H1 (cell line): ENCODE measurements at regions not wholly inside any gene's neighbourhood (a gene's known extent, or its start where the extent isn't known, plus 50 kb on each side); places are given as distances from the start of the nearest gene placed in this dataset.

Experiments used
- CTCF ChIA-PET: fragments of 300-600 bp; sonication (Branson Sonifier 250); formaldehyde crosslinking; loops from one replicate; lab custom pipeline; 2021; ENCODE audit not compliant: partially characterized antibody; lab: Charles Lee
- POLR2A ChIA-PET: fragments of 300-600 bp; sonication (Branson Sonifier 250); formaldehyde crosslinking; loops from one replicate; lab custom pipeline; 2021; ENCODE audit warnings: inconsistent platforms; ENCODE audit not compliant: partially characterized antibody; lab: Charles Lee
- DNase-seq, 2 experiments: peaks; one replicate each; pipeline versions ENCODE4 v3.0.0 to v3.0.0-alpha.2; 2010 to 2022; ENCODE audit warnings: low spot score in 2 of 2, low read depth in 1 of 2, mixed read lengths in 1 of 2
- FAIRE-seq: peaks from 2 replicates; lab custom pipeline; 2011; peaks lifted over from hg19 to GRCh38; lab: Jason Lieb, UNC
- H2AFZ ChIP-seq: 2 replicates; pipeline ENCODE4 v1.8.1; 2012; ENCODE audit warnings: low read length, inconsistent platforms
- H2AK5ac ChIP-seq: 2 replicates; pipeline ENCODE4 v1.6.1; 2013; ENCODE audit warnings: low read depth, low read length
- H2BK120ac ChIP-seq: replicated peaks from 2 replicates; pipeline ENCODE3; 2013; ENCODE audit warnings: low read depth, low read length, inconsistent platforms
- H2BK12ac ChIP-seq: 2 replicates; pipeline ENCODE4 v1.6.1; 2013; ENCODE audit warnings: low read depth, low read length
- H2BK15ac ChIP-seq: 2 replicates; pipeline ENCODE4 v1.6.1; 2013; ENCODE audit warnings: low read length
- H2BK20ac ChIP-seq: 2 replicates; pipeline ENCODE4 v1.6.1; 2013; ENCODE audit warnings: low read length
- H2BK5ac ChIP-seq: 2 replicates; pipeline ENCODE4 v1.6.1; 2013; ENCODE audit warnings: low read depth, low read length
- H3K14ac ChIP-seq: 2 replicates; pipeline ENCODE4 v1.6.1; 2013; ENCODE audit warnings: inconsistent platforms; ENCODE audit not compliant: insufficient read length
- H3K18ac ChIP-seq: 2 replicates; pipeline ENCODE4 v1.6.1; 2013; ENCODE audit warnings: low read length; ENCODE audit errors: extremely low read depth
- H3K23ac ChIP-seq: 2 replicates; pipeline ENCODE4 v1.6.1; 2013; ENCODE audit warnings: inconsistent platforms; ENCODE audit not compliant: insufficient read length
- H3K23me2 ChIP-seq: 2 replicates; pipeline ENCODE4 v1.6.1; 2013; ENCODE audit warnings: low read depth, low read length
- H3K27ac ChIP-seq: 2 replicates; pipeline ENCODE4 v1.6.1; 2011; ENCODE audit warnings: low read depth, low read length, inconsistent platforms
- H3K27me3 ChIP-seq, 4 experiments: replicated peaks in 1 of 4; 1 replicate in 1 of 4; 2 replicates in 3 of 4; pipeline versions ENCODE4 v1.6.1 to v1.8.1; 2011 to 2013; ENCODE audit warnings: low read length in 3 of 4, mild to moderate bottlenecking in 3 of 4, inconsistent platforms in 2 of 4, mixed read lengths in 2 of 4, moderate library complexity in 1 of 4; ENCODE audit not compliant: control insufficient read depth in 3 of 4, insufficient read depth in 3 of 4; ENCODE audit errors: extremely low read depth in 1 of 4
- H3K36me3 ChIP-seq, 4 experiments: 2 replicates each; pipeline versions ENCODE4 v1.6.1 to v1.8.1; 2011 to 2013; ENCODE audit warnings: mild to moderate bottlenecking in 4 of 4, low read length in 3 of 4, moderate library complexity in 2 of 4, control low read depth in 1 of 4, inconsistent platforms in 1 of 4; ENCODE audit not compliant: insufficient read depth in 4 of 4, control insufficient read depth in 2 of 4
- H3K4ac ChIP-seq: replicated peaks from 2 replicates; pipeline ENCODE3; 2013; ENCODE audit warnings: low read length, low read depth, mixed read lengths, inconsistent platforms; ENCODE audit not compliant: insufficient read length
- H3K4me1 ChIP-seq, 4 experiments: replicated peaks in 1 of 4; 1 replicate in 1 of 4; 2 replicates in 3 of 4; pipeline versions ENCODE4 v1.6.1 to v1.8.1; 2011 to 2013; ENCODE audit warnings: low read length in 3 of 4, inconsistent platforms in 2 of 4, mixed read lengths in 1 of 4; ENCODE audit not compliant: insufficient read depth in 4 of 4, control insufficient read depth in 3 of 4
- H3K4me2 ChIP-seq, 2 experiments: 2 replicates each; pipeline versions ENCODE4 v1.6.1 to v1.8.1; 2011 to 2013; ENCODE audit warnings: low read depth in 2 of 2, low read length in 2 of 2, control low read depth in 1 of 2, inconsistent platforms in 1 of 2, mild to moderate bottlenecking in 1 of 2; ENCODE audit not compliant: insufficient read depth in 1 of 2
- H3K4me3 ChIP-seq, 4 experiments: fragments of 200-600, 300-600 bp in 1 of 4; sonication (generic), shearing (Covaris generic), sonication (Bioruptor Twin) in 1 of 4; 2 replicates each; pipeline versions ENCODE4 v1.5.1 to v1.8.1; 2011 to 2016; ENCODE audit warnings: low read length in 4 of 4, low read depth in 3 of 4, control low read depth in 2 of 4, inconsistent platforms in 2 of 4, mild to moderate bottlenecking in 2 of 4, mixed read lengths in 1 of 4, moderate library complexity in 1 of 4; ENCODE audit not compliant: insufficient read depth in 2 of 4; ENCODE audit errors: extremely low read depth in 1 of 4
- H3K56ac ChIP-seq: replicated peaks from 2 replicates; pipeline ENCODE3; 2013; ENCODE audit warnings: low read depth, mild to moderate bottlenecking, mixed read lengths, low read length, inconsistent platforms; ENCODE audit not compliant: insufficient read length
- H3K79me1 ChIP-seq: 2 replicates; pipeline ENCODE4 v1.6.1; 2013; ENCODE audit warnings: low read depth, low read length, control low read depth
- H3K79me2 ChIP-seq, 2 experiments: 2 replicates each; pipeline versions ENCODE4 v1.6.1 to v1.8.1; 2012 to 2013; ENCODE audit warnings: low read length in 2 of 2, mild to moderate bottlenecking in 2 of 2, inconsistent platforms in 1 of 2; ENCODE audit not compliant: insufficient read depth in 2 of 2, control insufficient read depth in 1 of 2
- H3K9ac ChIP-seq, 4 experiments: replicated peaks in 1 of 4; 1 replicate in 1 of 4; 2 replicates in 3 of 4; pipeline versions ENCODE4 v1.6.1 to v1.8.1; 2011 to 2013; ENCODE audit warnings: low read depth in 3 of 4, low read length in 3 of 4, control low read depth in 2 of 4, mild to moderate bottlenecking in 2 of 4, moderate library complexity in 2 of 4, inconsistent platforms in 1 of 4; ENCODE audit errors: extremely low read depth in 1 of 4
- H3K9me3 ChIP-seq, 2 experiments: 2 replicates each; pipeline versions ENCODE4 v1.6.1 to v1.8.1; 2012 to 2013; ENCODE audit warnings: mild to moderate bottlenecking in 2 of 2, moderate library complexity in 2 of 2, control low read depth in 1 of 2, inconsistent platforms in 1 of 2, low read depth in 1 of 2, low read length in 1 of 2, mixed read lengths in 1 of 2; ENCODE audit not compliant: insufficient read depth in 2 of 2
- H4K20me1 ChIP-seq, 2 experiments: replicated peaks in 1 of 2; 2 replicates each; pipeline versions ENCODE3 to v1.8.1; 2011 to 2013; ENCODE audit warnings: inconsistent platforms in 2 of 2, low read length in 2 of 2, mild to moderate bottlenecking in 1 of 2; ENCODE audit not compliant: insufficient read depth in 2 of 2, control insufficient read depth in 1 of 2
- H4K5ac ChIP-seq: 2 replicates; pipeline ENCODE4 v1.6.1; 2013; ENCODE audit warnings: low read length, low read depth, mixed read lengths, inconsistent platforms; ENCODE audit not compliant: insufficient read length
- H4K8ac ChIP-seq: 2 replicates; pipeline ENCODE4 v1.8.0; 2013; ENCODE audit warnings: mild to moderate bottlenecking, moderate library complexity, low read length, inconsistent platforms; ENCODE audit not compliant: insufficient read depth; ENCODE audit errors: extremely low read depth
- H4K91ac ChIP-seq: replicated peaks from 2 replicates; pipeline ENCODE3; 2013; ENCODE audit warnings: low read length, mixed read lengths, inconsistent platforms; ENCODE audit not compliant: insufficient read length
- CEBPB ChIP-seq: IDR thresholded peaks from 2 replicates; pipeline ENCODE4 v1.6.1; 2012; ENCODE audit warnings: low read depth, low read length
- RBBP5 ChIP-seq: IDR thresholded peaks from 2 replicates; pipeline ENCODE4 v1.7.1; 2012; ENCODE audit warnings: low read depth, mild to moderate bottlenecking, inconsistent platforms, low read length, moderate library complexity, borderline replicate concordance
- WGBS, 2 experiments: shearing (Covaris generic) in 1 of 2; methylation state at CpG; one replicate each; pipeline versions ENCODE4 v1.1.6 to v1.1.7; 2013 to 2015; ENCODE audit warnings: low lambda C conversion rate in 2 of 2, mixed read lengths in 2 of 2, inconsistent platforms in 1 of 2, low coverage in 1 of 2, missing lambda C conversion rate in 1 of 2; ENCODE audit not compliant: insufficient replicate concordance in 2 of 2, insufficient coverage in 1 of 2, insufficient read length in 1 of 2; ENCODE audit errors: extremely low coverage in 1 of 2, missing lambda C conversion rate in 1 of 2; 5-methylcytosine and 5-hydroxymethylcytosine counted together

DNA sequence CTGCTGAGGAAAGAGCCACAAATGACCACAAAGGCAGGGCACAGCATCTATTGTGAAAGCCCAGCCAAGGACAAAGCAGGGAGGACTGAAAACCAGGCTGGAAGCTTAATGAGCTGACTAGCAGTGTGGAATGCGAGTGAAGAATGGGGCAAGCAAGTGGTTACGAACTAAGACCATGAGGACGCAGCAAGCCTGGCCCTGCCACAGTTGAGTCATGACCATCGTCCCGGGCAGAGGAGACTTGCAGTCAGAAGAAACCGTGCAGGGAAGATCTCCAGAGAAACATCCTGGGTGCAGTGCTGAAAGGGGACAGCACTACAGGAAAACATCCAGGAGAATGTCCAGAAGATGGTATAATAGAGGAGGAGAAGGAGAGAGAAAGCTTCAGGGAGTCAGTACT is 120.5 kb upstream of the GYPC start:
- TF ChIP-seq RBBP5 (no peak), CEBPB (no peak)
- Histone ChIP-seq H2BK120ac (no peak overlapping the region), H4K91ac (no peak overlapping the region), H3K18ac (no peak overlapping the region), H3K4me2 (no peak overlapping the region), H3K14ac (no peak overlapping the region), H3K23ac (no peak overlapping the region), H2BK20ac (no peak overlapping the region), H2BK12ac (no peak overlapping the region), H3K4me1 (no peaks in the 10 kb centered on the region), H3K27me3 (no peaks in the 10 kb centered on the region), H2AFZ (no peak overlapping the region), H4K5ac (no peak overlapping the region), H3K4me3 (no peak overlapping the region), H3K9me3 (no peaks in the 10 kb centered on the region), H3K23me2 (no peaks in the 10 kb centered on the region), H3K36me3 (no peaks in the 10 kb centered on the region), H2AK5ac (no peak overlapping the region), H4K20me1 (no peaks in the 10 kb centered on the region), H3K79me2 (no peaks in the 10 kb centered on the region), H3K4ac (no peak overlapping the region), H3K9ac (no peak overlapping the region), H2BK15ac (no peak overlapping the region), H4K8ac (no peak overlapping the region), H3K56ac (no peak overlapping the region), H2BK5ac (no peak overlapping the region), H3K79me1 (no peaks in the 10 kb centered on the region), H3K27ac (no peak overlapping the region)
- FAIRE-seq (no peak), DNase-seq (no peak)
- 97% methylated on average over 6 of the region's 6 CpGs; no CpG with 5 or more reads in 1 of the 2 experiments for WGBS, 2 experiments
- CTCF ChIA-PET = interaction anchor here (1.0 kb wide), 2 partner anchors 15 to 241 kb away, joined by 3 to 7 read pairs; no protein-coding TSS in a partner anchor
- POLR2A ChIA-PET = no interaction called here
